OCI-LY7 (cell line): ENCODE measurements at regions not wholly inside any gene's neighbourhood (a gene's known extent, or its start where the extent isn't known, plus 50 kb on each side); places are given as distances from the start of the nearest gene placed in this dataset.

ENCODE experiments used
- BruUV-seq: library from RNA; stranded (reverse); fragments of 400-500 nt; replicated peaks from 2 replicates; lab custom pipeline; 2021; lab: Mats Ljungman, UMichigan
- CTCF ChIA-PET: fragments of 300-600 bp; sonication (Branson Sonifier 250); formaldehyde crosslinking; loops from one replicate; lab custom pipeline; 2022; ENCODE audit warnings: antibody characterized with exemption; ENCODE audit not compliant: unreplicated experiment; lab: Charles Lee
- POLR2A ChIA-PET: fragments of 300-600 bp; sonication (Branson Sonifier 250); formaldehyde crosslinking; loops from one replicate; lab custom pipeline; 2022; ENCODE audit warnings: antibody characterized with exemption; lab: Charles Lee
- DNase-seq: peaks from one replicate; pipeline ENCODE4 v3.0.0-alpha.2; 2015; ENCODE audit warnings: low spot score
- H2AFZ ChIP-seq: fragments of 200-600 bp; sonication (generic), shearing (Covaris generic); 2 replicates; pipeline ENCODE4 v1.6.1; 2014; ENCODE audit warnings: mild to moderate bottlenecking, antibody characterized with exemption, low read length, moderate library complexity
- H3K27ac ChIP-seq: fragments of 200-600 bp; sonication (generic); 2 replicates; pipeline ENCODE4 v1.5.1; 2014; ENCODE audit warnings: mixed run types, low read depth, mild to moderate bottlenecking, moderate library complexity, low read length, inconsistent platforms; ENCODE audit not compliant: poor library complexity, severe bottlenecking
- H3K36me3 ChIP-seq: fragments of 200-600 bp; sonication (generic); 2 replicates; pipeline ENCODE4 v1.6.1; 2014; ENCODE audit warnings: mild to moderate bottlenecking, antibody characterized with exemption, low read length, moderate library complexity, mixed read lengths; ENCODE audit not compliant: insufficient read depth
- H3K4me1 ChIP-seq: fragments of 200-600 bp; sonication (generic); 2 replicates; pipeline ENCODE4 v1.5.1; 2014; ENCODE audit warnings: mild to moderate bottlenecking, low read length; ENCODE audit not compliant: insufficient read depth, poor library complexity, severe bottlenecking
- H3K4me2 ChIP-seq: fragments of 200-600 bp; sonication (generic); 2 replicates; pipeline ENCODE4 v1.6.1; 2014; ENCODE audit warnings: mild to moderate bottlenecking, low read length
- H3K4me3 ChIP-seq: fragments of 200-600 bp; sonication (generic); 2 replicates; pipeline ENCODE4 v1.5.1; 2014; ENCODE audit warnings: mild to moderate bottlenecking, low read depth, low read length; ENCODE audit not compliant: poor library complexity, severe bottlenecking
- H3K79me2 ChIP-seq: fragments of 200-600 bp; sonication (generic); 2 replicates; pipeline ENCODE4 v1.6.1; 2016; ENCODE audit warnings: low read depth, mild to moderate bottlenecking, low read length, moderate library complexity, mixed read lengths; ENCODE audit not compliant: insufficient read depth
- H3K9me2 ChIP-seq: fragments of 200-600 bp; sonication (generic); 2 replicates; pipeline ENCODE4 v1.6.1; 2016; ENCODE audit warnings: mild to moderate bottlenecking, low read length, mixed read lengths; ENCODE audit not compliant: insufficient read depth
- H3K9me3 ChIP-seq: fragments of 200-600 bp; sonication (generic); 2 replicates; pipeline ENCODE4 v1.6.1; 2014; ENCODE audit warnings: mild to moderate bottlenecking, mixed run types, low read length, mixed read lengths
- H4K20me1 ChIP-seq: fragments of 200-600 bp; sonication (generic); 2 replicates; pipeline ENCODE4 v1.6.1; 2014; ENCODE audit warnings: mild to moderate bottlenecking, antibody characterized with exemption, low read length, moderate library complexity, mixed read lengths; ENCODE audit not compliant: insufficient read depth
- EZH2phosphoT487 ChIP-seq: fragments of 200-600 bp; sonication (generic); IDR thresholded peaks from 2 replicates; pipeline ENCODE4 v1.6.1; 2018; ENCODE audit warnings: low read depth, borderline replicate concordance, mild to moderate bottlenecking, mixed run types, antibody characterized with exemption, low read length, moderate library complexity, mixed read lengths
- intact Hi-C: fragments of 100-400 bp; cut with micrococcal nuclease; formaldehyde crosslinking; loops from one replicate; pipeline ENCODE4 v1.10.0; 2022; ENCODE audit not compliant: unreplicated experiment
- TF ChIP-seq, protein P1 (sequence below): fragments of 200-600 bp; sonication (generic); conservative IDR thresholded peaks from 2 replicates; pipeline ENCODE4 v1.5.1; 2014; ENCODE audit warnings: mild to moderate bottlenecking, antibody characterized with exemption, low read length, moderate library complexity, mixed read lengths

DNA sequence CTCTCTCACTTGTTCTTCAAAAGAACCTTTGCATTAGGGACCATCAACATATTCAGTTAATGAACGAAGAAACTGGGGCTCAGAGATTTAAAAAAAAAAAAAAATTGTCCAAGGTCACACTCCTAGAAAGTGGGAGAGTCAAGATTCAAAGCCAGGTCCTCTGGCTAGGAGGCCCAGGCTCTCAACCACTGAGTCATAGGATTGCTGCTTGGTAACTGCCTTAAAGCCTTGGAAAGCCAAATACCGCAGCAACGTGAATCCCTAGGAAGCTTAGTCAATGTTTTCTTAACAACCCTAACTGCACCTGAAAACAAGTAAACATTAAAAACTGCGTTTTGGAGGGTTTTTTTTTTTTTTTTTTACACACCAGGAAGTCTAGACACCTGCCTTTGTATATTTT, 156.8 kb downstream of the WNT5A start:
- Histone ChIP-seq H3K9me3 (no peaks in the 10 kb centered on the region), H3K4me2 (no peak overlapping the region), H3K36me3 (no peaks in the 10 kb centered on the region), H3K4me3 (no peak overlapping the region), H3K4me1 (no peaks in the 10 kb centered on the region), H3K27ac (no peak overlapping the region), H3K79me2 (no peaks in the 10 kb centered on the region), H4K20me1 (no peaks in the 10 kb centered on the region), H2AFZ (no peak overlapping the region), H3K9me2 (no peaks in the 10 kb centered on the region)
- no peak for TF ChIP-seq EZH2phosphoT487
- TF ChIP-seq, protein P1, sequence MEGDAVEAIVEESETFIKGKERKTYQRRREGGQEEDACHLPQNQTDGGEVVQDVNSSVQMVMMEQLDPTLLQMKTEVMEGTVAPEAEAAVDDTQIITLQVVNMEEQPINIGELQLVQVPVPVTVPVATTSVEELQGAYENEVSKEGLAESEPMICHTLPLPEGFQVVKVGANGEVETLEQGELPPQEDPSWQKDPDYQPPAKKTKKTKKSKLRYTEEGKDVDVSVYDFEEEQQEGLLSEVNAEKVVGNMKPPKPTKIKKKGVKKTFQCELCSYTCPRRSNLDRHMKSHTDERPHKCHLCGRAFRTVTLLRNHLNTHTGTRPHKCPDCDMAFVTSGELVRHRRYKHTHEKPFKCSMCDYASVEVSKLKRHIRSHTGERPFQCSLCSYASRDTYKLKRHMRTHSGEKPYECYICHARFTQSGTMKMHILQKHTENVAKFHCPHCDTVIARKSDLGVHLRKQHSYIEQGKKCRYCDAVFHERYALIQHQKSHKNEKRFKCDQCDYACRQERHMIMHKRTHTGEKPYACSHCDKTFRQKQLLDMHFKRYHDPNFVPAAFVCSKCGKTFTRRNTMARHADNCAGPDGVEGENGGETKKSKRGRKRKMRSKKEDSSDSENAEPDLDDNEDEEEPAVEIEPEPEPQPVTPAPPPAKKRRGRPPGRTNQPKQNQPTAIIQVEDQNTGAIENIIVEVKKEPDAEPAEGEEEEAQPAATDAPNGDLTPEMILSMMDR: no peak
- CTCF ChIA-PET: no interaction called here
- DNase-seq: no peak
- BruUV-seq: no TSS peak
- POLR2A ChIA-PET: interaction anchor here (0.7 kb wide), 1 partner anchor 500 kb away, joined by 3 read pairs; no protein-coding TSS in a partner anchor
- intact Hi-C loops: no loop called here

DNA sequence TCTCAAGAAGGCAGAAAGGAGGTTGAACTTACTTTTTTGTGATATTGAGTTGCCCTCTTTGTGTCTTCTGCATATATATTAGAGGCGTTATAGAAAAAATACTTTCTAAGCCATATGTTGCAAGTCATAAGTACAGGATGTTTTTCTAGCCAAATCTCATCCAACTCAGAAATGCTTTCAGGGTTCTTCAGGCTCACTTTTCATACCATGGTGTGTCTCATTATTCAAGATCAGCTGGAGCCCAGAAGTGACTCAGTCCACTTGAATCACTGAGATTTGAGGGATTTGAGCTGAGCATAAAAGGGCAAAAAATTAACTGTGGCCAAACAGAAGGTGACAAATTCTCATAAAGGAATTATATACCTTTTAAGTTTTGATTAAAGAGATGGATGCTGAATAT, 157.3 kb downstream of the WNT5A start:
- Histone ChIP-seq H2AFZ (no peak overlapping the region), H3K4me1 (no peaks in the 10 kb centered on the region), H3K4me3 (no peak overlapping the region), H4K20me1 (no peaks in the 10 kb centered on the region), H3K9me2 (no peaks in the 10 kb centered on the region), H3K79me2 (no peaks in the 10 kb centered on the region), H3K36me3 (no peaks in the 10 kb centered on the region), H3K4me2 (no peak overlapping the region), H3K9me3 (no peaks in the 10 kb centered on the region), H3K27ac (no peak overlapping the region)
- no peak for TF ChIP-seq EZH2phosphoT487
- TF ChIP-seq, protein P1: no peak
- no peak for DNase-seq
- ChIA-PET POLR2A (interaction anchor here (0.5 to 0.7 kb wide), 2 partner anchors 499 to 1087 kb away, joined by 3 read pairs; no protein-coding TSS in a partner anchor), CTCF (no interaction called here)
- no TSS peak for BruUV-seq
- intact Hi-C loops: no loop called here

DNA sequence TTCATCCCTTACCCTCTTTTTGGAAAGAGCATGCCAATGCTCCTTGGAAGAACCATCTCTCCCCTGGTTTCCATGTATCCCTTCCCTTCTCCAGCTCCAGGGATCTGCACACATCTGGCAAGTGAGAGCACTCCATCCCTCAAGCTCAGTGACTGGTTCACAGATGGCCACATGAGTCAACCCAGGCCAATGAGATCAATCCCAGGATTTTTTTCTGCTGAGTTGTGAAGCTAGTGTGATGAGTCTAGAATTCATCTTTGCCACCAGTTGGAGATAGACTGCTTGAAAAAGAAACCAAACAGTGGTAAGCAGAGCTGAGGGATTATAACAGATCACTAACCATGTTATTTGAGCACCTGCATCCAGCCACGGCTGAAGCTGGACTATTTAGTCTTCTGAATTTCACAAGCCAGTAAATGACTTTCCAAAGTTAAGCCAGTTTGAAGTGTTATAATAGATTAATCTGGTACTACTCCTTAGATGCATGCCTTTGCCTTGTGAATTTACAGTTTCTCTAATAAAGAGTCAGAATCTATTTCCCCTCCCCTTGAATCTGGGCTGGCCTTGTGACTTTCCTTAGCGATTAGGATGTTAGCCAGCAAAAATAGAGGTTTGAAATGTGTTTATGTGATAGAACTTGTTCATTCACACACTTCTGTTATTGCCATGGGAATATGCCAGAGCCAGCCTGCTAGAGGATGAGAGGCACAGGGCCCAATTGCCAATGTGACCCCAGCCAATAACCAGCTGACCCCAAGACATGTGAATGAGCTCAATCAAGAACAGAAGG, 159.8 kb downstream of the WNT5A start:
- Histone ChIP-seq H3K79me2 (no peaks in the 10 kb centered on the region), H3K4me3 (no peak overlapping the region), H4K20me1 (no peaks in the 10 kb centered on the region), H3K4me2 (no peak overlapping the region), H2AFZ (0 out of 2 replicates have a peak overlapping the region, but pooled peaks have one; percentile 39), H3K9me2 (no peaks in the 10 kb centered on the region), H3K4me1 (no peaks in the 10 kb centered on the region), H3K9me3 (no peaks in the 10 kb centered on the region), H3K27ac (no peak overlapping the region), H3K36me3 (no peaks in the 10 kb centered on the region)
- TF ChIP-seq, protein P1: no peak
- TF ChIP-seq EZH2phosphoT487: no peak
- no TSS peak for BruUV-seq
- intact Hi-C loops: no loop called here
- DNase-seq: no peak
- POLR2A ChIA-PET: interaction anchor here (0.6 kb wide), 1 partner anchor 563 kb away, joined by 3 read pairs; no protein-coding TSS in a partner anchor
- CTCF ChIA-PET: no interaction called here
